Activated effector memory CD4-positive, alpha-beta T cell treated with Interleukin-2 at 50 U/mL for 16 hours (primary cell): ENCODE measurements at regions not wholly inside any gene's neighbourhood (a gene's known extent, or its start where the extent isn't known, plus 50 kb on each side); places are given as distances from the start of the nearest gene placed in this dataset.

Experiments
- DNase-seq: peaks from one replicate; pipeline ENCODE4 v3.0.0-alpha.2; 2020

DNA sequence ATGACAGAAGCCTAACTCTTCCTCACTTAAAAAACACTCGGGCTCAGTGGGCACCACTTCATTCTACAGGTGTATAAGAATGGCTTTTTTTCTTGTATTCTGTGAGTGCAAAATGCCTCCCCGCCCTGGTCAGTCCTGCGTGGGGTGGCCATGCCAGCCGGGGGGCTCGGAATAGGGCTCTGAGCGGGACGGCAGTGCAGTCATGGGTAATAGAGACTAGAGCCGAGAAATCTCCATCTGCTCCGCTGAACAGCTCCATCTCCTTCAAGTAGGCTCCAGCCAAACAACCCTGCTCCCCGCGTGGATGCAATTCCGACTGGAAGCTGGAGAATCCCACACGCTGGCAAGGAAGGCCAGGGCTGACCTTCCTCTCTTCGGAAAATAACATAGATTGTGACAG lies 317.0 kb upstream of the IRX4 start:
- DNase-seq: no peak

DNA sequence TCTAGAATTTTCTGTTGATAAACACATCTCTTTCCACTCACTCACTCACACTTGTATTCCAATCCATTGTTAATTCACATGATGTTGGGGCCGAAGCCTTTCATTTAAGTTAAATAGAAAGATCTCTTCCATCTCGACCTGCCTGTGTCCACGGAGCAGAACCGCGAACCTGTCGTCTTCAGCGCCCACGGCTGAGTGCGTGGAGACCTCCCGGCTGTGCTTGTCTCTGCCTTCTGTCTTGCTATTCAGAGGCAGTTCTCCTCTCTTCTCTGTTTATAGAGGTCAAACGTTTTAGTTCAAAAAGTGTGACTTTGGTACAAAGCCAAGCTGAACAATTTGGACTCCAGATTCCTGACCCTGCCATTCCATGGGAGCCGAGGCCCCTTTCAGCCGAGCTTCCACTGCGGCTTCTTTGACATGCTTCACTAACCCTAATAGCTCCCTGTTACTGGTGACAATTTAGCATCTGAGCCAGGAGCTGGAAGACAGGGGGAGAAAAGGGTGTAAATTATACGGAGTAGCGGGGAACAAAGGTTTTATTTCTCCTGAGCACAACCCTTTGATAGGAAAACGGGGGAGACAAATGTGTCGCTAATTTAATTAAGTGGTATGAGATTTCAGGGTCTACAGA lies 314.4 kb upstream of the IRX4 start:
- no peak for DNase-seq

DNA sequence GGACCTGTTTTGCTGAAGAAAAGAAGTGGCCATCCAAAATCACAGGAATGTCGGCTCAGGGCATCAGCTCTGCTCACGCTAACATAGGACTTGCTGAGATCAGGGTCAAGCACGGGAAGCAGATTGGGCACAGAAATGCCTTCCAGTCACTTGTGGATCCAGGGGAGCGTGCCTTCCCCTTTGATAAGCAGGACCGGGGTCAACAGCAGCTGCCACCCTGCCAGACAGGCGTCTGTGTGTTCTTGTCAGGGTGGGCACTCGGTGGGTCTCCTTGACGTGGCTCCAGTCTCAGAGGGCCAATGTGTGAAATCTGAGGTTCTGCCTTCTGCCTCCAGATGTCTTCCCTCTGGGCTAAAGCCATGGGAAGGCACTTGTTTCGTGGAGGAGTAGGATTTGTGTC lies 313.7 kb upstream of the IRX4 start:
- DNase-seq: no peak

DNA sequence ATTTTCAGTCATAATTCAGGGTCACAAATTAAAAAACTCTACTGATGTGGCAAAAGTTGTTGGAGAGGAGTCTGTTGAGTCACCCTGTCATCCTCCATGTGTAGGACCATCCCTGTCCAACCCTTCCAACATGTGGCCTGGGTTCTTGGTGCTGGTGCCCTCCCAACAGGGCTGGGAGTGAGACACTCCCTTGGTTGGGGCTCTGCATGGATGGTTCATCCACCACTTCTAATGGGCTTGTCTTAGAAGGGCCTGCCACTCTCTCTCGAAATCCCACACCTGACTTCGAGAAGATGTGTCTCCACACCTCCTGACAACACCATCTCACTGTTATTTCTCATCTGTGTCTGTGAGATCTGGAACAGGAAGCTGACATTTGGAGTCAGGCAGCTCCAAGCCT lies 312.2 kb upstream of the IRX4 start:
- no peak for DNase-seq

DNA sequence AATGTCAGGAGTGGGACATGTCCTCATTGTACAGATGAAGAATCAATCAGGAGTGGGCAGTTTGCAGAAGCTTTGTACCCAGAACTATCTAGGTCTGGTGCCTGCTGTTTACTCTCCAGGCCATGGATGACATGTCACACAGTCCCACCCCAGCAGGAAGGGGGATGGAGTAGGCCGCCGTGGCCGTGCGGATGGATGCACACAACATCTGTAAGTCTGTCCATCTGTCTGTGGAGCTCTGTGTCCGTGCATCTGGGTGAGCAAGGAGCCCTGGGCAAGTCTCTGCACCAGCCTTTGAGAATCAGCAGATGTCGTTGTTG lies 311.5 kb upstream of the IRX4 start:
- DNase-seq: no peak

DNA sequence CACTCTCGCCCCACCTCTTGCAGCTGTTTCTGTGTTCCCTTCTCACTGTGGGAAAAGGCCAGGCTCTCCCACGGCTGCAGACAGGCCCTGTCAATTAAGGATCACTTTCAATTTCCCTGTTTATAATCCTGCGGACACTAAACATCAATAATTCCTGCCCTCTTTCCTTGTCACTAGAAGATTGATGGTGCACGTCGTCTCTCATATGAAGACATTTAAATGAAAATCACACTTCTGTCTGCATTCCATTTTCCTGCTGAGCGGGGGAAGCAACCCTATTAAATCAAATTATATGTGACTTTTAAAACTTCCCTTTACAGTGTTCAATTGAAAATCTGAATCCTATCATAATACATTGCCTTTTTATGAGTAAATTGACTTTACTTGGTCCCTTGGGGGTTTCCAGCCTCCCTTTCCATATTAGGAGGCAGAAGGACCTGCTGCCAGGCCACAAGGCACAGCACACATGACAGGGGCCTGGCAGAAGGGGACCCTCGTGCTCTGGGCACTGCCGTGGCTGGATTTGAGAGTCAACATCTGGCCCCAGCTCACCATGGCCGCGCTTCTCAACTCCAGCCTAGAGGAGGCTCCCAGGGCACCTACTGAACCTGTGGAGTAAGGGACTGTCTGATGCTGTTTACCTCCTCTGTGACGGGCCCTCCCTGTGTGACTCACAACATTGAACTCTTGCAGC lies 311.0 kb upstream of the IRX4 start:
- DNase-seq: no peak

DNA sequence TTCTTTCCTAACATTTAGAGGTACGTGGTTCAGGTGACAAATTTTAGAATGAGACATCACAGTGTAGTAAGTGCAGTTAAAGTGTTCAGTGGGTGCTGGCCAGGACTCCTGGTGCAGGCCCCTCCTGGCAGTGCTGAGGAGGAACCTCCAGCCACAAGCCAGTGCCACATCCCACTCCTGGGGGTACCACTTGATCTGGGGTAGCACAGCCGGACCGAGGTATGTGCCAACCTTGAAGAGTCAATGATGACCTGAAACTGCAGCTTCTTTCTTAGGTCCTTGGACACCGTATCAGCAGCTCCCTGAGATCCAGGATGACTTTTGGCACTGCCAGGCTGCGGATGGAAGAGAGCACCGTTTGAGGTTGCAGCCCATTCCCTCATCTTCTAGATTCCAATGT lies 310.4 kb upstream of the IRX4 start:
- no peak for DNase-seq

DNA sequence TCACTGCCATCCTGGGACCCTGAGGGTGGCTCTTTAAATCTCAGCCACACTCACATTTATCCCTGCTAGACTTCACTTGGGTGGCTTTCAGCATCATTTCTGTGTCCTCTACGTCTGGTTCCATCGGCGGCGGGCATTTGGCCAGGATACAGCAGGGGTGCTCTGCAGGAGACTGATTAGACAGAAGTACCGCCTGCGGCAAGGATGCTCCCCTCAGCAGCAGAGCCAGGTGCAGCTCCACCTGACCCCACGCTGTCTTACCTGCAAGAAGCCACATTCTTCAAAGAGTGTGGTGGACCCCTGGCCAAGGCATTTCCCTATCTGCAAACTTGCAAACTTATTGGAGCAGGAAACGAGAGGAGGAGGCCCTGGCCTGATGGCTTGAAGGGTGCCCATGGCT lies 309.8 kb upstream of the IRX4 start:
- no peak for DNase-seq

DNA sequence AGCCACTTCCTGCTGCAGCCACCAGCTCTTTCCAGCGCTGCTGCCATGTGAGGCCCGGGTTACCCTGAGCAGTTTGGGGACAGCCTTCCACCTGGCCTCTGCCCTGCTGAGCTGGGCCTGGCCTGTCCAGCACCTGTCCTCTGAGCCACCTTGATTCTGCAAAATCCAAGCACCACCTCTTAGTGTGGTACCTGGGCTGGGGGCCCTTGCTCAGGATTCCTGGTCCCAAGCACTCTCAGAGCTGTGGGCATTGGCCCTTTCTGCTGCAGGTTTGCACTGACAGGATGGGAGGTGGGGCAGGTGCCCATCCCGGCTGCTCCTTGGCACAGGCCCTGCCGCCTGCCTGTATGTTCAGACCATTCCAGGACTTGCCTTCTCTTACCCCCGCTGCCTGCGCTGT lies 309.2 kb upstream of the IRX4 start:
- no peak for DNase-seq

DNA sequence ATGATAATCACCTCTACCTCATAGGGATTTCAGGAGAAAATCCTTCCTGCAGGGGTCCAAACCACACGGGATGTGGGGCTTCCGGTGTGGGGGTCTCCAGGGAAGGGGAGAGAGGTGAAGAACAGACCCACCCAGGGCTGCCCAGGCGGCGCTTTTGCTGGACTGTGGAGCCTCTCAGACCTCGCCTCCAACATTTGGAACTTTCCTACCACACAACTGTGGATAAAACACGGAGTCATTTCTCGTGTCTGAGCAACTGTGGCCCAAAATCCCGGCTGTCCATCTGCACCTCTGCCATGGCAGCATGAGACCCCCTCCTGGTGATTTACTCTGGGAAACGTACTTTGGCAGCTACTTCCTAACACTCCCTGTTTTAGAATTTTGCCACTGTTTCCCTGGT lies 307.8 kb upstream of the IRX4 start:
- DNase-seq: no peak

DNA sequence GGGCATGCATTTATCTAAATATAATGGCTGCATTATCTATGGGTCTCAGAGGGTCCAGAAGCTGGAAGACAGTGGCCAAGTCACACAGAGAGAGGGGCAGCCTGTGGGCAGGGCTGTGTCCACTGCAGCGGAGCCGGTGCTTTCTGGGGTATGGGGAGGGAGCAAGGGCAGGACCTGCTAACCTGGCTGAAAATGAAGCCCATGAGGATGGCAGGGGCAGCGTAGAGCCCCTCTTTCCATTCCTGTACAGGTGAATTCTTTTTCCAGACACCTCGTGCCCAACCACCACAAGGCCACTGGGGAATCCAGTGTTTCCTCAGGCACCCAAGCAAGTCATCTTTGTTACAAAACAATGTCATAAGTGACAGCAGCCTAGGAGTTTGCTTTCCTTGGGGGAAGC lies 305.9 kb upstream of the IRX4 start:
- no peak for DNase-seq

DNA sequence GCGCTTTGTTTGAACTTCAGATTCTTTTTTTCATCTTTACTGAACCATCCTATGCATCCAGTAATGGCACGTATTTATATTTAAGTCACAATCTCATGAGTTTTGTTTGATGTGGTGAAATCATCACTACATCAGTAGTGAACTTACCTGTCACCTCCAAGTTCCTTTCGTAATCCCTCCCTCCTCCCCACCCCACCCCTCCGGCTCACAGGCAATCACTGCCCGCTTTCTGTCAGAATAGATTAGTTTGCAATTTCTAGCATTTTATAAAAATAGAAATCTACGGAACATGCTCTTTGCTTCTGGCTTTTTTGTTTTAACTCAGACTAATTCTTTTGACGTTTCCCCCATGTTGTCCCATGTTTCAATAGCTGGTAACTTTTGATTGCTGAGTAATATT lies 305.4 kb upstream of the IRX4 start:
- DNase-seq: no peak

DNA sequence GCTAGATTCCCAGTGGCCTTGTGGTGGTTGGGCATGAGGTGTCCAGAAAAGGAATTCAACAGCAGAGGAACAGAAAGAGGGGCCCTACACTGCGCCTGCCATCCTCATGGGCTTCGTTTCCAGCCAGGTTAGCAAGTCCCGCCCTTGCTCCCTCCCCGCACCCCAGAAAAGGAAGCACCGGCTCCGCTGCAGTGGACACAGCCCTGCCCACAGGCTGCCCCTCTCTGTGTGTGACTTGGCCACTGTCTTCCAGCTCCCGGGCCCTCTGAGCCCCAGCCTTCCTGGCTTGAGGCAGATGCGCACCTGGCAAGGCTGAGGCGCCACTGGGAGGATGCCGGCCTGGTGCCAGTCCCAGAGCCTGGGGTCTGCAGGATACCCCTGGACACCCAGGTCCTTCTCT lies 305.0 kb upstream of the IRX4 start:
- no peak for DNase-seq

DNA sequence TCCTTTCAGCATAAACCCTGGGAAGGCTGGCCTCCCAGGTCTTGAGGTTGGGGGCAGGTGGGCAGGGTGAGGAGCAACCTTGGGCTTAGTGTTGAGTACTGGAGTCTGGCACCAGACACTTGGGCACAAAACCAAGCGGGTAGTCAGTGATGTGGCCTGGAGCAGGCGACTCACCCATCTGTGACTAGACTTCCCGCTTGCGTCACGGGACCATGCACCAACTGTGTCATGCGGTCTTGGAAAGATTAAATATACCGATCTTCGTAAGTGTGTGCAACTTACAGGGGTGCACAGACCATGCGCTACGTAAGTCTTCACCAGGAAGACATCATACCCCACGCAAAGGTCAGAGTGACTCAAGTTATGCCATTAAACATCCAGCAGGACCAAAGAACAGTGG lies 304.4 kb upstream of the IRX4 start:
- no peak for DNase-seq

DNA sequence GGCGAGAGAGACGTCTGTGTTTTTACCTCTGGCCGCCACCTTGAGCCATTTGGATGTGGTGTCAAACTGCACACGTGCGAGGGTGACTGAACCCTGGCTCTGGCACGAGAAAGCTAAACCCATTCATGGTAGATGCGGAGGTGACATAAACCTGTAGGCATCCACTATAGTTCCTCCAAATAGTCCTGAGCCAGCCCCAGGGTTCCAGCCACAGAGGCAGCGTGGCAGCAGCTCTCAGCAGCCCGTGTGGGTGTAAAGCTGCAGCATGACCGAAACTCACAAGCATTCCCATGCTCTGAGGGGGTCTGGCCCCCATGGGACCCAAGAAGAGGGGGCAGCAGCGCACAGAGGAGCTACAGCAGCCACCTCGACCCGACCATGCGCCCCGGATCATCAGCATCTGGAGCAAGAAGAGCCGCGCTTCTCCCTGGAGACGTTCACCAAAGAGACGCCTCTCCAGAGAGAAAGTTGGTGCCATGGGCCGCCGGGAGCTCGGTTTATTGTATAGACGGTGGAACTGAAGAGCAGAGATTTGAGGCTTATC lies 303.8 kb upstream of the IRX4 start:
- no peak for DNase-seq

DNA sequence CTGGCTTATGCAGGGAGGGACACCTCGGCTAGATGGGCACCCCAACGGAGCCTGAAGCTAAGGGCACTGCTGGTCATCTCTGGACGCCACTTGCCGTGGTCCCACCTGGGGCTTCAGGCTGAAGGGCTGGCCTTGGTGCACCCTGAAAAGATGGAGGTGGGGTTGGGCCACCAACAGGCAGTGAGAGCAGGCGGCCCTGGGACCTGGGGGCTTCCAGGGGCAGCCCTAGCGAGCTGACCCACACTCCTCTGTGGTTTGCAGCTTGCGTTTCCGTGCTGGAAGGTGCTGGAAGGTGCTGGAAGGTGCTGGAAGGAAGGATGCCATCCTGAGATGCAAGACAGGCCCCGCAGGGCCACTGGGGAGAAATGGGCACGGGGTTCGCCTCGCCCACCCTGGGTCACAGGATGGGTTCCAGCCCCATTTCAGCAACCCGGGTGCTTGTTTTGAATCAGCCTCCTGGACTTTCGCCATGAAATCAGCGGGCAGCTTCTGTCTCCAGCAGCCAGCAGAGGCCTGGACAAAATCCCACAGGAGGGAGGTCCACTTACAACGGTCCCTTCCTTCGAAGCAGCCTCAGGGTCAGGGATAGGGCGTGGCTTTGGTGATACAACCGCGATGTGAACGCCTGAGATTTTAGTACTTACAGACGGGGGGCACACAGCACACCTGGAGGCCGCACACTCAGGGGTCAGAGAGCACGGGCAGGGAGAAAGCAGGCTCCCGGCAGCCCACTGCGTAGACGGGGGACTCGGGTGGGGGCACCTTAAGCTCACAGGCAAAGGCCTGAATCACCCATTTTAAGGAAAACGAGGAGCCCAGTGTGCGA lies 303.1 kb upstream of the IRX4 start:
- DNase-seq: no peak

DNA sequence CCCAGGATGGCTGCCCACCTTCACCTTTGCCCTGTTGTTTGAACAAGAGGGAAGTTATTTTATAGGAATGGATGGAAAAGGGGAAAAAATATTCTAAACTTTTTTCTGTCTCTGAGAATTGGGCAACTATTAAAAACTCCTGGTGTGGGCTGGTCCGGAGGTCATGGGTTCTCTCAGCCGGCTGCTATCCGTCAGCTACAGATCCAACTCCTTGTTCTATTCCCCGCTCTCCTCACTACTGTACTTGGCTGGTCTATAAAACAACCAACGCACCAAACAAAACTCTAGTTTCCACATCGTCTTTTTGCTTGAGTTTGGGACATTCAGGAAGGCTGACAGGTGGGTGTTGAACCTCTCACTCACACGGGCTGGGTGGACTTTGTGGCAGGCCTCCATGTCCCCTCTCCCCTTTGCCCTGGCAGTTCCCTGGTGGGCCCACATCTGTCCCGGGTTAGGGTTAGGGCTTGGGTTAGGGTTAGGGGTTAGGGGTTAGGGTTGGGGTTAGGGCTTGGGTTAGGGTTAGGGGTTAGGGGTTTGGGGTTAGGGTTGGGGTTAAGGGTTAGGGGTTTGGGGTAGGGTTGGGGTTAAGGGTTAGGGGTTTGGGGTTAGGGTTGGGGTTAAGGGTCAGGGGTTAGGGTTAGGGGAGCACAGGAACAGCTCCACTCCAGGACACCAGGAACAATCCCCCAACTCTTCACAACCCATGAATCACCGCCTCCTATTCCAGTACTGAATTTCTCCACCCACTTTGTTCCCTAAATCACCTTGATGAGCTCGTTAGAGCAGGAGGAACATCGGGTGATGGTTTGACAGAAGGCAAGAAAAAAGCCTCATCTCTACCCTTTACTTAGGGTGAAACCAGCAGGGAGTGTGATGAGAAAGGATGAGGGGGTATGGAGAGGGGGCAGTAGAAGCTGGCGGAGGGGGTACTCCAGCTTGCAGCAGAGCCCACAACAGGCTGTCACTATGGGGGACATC lies 302.1 kb upstream of the IRX4 start:
- no peak for DNase-seq

DNA sequence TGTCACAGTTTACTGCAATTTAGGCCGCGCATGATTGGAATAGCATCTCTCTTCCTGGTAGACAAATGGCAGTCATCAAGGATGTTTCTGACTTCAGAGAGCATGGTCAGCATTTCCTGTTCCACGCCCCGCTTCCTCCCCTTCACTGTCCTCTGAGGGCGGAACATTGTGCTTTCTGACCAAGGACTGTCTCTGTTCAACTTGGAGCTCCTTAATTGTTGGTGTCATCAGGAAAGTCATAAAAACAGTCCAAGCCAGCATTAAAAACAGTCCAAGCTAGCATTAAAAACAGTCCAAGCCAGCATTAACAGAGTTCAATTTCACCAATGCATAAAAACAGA lies 301.3 kb upstream of the IRX4 start:
- no peak for DNase-seq

DNA sequence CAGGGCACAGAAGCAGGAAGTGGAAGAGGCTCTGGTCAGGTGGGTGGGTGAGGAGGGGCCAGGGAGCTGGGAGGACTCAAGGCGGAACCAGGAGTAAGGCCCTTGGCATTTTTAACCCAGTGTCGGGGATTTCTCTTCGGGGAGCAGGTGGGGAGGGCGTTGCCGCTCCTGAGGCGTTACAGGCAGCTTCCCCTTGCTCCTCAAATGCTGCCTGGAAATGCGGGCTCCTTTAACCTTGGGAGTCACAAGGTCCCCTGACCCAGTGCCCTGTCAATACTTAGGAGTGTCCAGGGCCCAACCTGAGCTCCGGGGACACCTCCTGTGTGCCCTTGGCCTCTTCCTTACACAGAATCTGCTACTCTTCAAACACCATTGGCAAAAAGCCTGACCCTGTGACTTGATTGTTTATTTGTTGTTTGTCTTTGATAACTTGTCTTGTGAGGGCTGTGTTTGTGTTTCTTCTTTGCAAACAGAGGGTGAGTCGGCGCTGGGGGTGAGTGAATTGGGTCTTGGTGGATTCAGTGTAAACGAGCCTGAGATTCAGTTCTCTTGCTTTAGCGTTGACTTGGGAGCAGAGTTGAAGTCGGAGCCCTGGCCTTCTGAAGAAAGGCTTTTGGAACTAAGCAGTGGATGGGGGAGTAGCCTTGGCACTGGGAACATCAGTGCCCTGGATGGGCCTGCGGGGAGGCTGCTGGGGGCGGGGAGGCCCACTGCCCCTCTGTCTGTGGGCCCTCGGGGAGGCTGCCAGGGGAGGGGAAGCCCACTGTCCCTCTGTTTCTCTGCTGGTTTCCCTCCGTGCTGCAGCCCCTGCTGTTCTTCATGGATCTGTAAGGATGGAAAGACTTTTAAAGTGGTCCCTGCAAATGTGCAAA lies 300.7 kb upstream of the IRX4 start:
- DNase-seq: no peak

DNA sequence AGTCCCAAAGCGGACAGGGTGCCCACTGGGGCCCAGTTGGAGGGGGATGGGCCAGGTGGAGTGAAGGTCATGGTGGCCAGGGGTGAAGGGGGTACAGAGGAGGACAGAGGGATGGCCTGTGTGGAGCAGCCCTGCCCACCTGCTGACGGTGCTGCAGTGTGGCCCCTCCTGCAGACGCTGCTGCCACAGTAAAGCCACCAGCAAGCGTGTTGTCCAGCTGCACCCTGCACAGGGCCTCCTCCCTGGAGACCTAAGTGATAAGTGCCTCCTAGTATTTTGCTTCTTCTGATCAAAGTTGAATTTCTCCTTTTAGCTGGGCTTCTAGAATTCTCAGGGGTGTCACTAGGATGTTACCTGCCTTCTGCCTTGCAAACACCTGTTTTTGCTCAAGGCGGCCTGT lies 299.3 kb upstream of the IRX4 start:
- DNase-seq: no peak

DNA sequence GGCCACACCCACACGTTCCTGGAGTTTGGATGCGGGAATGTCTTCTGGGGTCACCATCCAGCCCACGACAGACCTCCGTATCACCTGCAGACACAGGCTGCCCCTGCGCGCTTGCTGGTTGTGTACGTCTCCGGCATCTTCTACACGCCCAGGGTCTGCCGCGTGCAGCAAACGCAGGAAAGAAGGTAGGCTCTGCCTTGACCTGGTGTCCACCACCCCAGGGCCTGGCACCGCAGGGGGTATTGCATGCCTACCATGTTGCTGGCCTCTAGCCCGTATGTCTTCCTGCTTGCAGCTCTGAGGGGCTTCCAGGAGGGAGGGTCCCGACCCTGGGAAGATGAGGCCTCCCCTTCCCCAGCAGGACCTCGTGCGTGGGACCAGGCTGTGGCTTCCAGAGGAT lies 298.8 kb upstream of the IRX4 start:
- DNase-seq: no peak

DNA sequence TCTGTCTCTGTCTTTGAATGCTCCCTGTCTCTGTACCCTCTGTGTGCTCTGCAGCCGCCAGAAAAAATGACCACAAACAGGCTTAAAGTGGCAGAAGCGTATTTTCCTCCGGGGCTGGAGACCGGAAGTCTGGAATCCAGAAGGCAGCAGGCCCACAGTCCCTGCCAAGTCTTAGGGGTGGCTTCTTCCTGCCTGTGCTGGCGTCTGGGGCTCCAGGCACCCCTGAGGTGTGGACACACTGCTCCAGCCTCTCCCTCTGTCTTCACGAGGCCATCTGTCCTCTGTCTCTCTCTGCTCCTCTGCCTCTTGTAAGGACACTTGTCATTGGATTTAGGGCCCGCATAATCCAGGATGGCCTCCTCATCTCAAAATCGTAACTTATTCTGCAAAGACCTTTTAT lies 298.4 kb upstream of the IRX4 start:
- DNase-seq: no peak
